Urinary bladder (tissue), 3 donors: ENCODE measurements at regions not wholly inside any gene's neighbourhood (a gene's known extent, or its start where the extent isn't known, plus 50 kb on each side); places are given as distances from the start of the nearest gene placed in this dataset.

Experiments used
- DNase-seq: peaks from one replicate; pipeline ENCODE4 v3.0.0-alpha.2; 2015; ENCODE audit errors: extremely low spot score
- H3K27ac ChIP-seq: one replicate; pipeline ENCODE4 v1.5.1; 2013; ENCODE audit warnings: low read depth, mild to moderate bottlenecking, moderate library complexity
- H3K36me3 ChIP-seq: one replicate; pipeline ENCODE4 v1.6.1; 2013; ENCODE audit warnings: mild to moderate bottlenecking, moderate library complexity; ENCODE audit not compliant: insufficient read depth
- H3K4me1 ChIP-seq: one replicate; pipeline ENCODE4 v1.6.1; 2013; ENCODE audit warnings: mild to moderate bottlenecking, moderate library complexity; ENCODE audit not compliant: insufficient read depth
- H3K4me3 ChIP-seq: one replicate; pipeline ENCODE4 v1.5.1; 2013; ENCODE audit warnings: low read depth, low read length
- WGBS: extraction: QIAGEN DNeasy Blood & Tissue Kit; methylation state at CpG from one replicate; pipeline ENCODE4 v1.1.7; 2013; 5-methylcytosine and 5-hydroxymethylcytosine counted together
- donor health status: healthy with polysubstance abuse.
- donor health status: healthy.

DNA sequence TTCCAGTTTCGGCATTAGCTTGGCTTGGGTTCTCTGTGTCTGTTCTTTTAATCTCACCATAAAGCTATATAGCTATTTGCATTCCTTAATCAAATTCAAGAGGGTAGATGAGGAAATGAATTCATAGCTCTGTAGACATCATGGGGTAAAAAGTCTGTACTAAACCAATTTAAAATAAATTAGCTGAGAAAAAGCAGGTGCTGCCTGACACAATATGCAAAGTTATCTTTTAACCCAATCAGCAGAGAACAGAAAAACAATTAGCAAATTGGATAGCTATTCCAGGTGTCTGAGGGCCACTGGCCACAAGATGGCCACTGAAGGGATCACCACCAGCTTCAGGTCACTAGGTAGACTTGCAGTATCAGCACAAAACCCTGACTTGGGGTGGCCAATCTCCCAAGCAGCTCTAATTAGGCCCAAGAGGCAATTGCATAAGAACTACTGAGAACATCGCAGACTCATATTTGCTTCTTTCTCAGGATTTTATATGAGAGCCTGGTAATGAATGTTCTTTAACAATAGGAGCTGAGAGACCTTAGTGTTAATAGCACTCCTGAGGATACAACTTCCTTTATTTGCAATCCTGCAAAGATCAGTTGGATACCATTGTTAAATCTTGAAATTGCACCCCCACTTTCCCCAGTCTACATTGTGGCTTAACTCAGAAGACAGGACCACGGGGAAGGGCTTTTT, 494.3 kb downstream of the PDCD6IP start:
- Histone ChIP-seq H3K4me3 (no peak overlapping the region), H3K4me1 (no peaks in the 10 kb centered on the region), H3K36me3 (no peaks in the 10 kb centered on the region), H3K27ac (no peak overlapping the region)
- WGBS, result 71% methylated on average over 3 of the region's 3 CpGs
- no peak for DNase-seq

DNA sequence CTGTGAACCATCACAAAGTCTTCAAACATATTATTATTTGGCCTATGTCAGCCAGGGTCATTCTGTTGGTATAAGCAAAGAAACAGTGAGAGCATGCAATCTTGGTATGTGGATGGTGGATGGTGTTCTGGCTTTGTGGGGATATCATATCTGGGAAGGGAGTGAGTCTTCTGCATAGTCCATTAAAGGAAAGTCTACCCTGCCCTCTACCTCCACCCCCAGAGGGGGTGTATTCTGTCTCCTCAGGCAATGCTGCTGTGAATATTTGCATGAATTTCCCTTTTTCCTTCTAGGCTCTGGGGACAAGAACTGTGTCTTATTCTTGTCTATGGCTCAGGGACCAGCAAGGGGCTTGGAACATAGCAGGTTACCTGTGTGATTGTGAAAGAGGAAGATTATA, 495.8 kb downstream of the PDCD6IP start:
- H3K4me1 ChIP-seq, result no peaks in the 10 kb centered on the region
- no peak overlapping the region for H3K4me3 ChIP-seq
- H3K36me3 ChIP-seq, result no peaks in the 10 kb centered on the region
- no peak overlapping the region for H3K27ac ChIP-seq
- no peak for DNase-seq

DNA sequence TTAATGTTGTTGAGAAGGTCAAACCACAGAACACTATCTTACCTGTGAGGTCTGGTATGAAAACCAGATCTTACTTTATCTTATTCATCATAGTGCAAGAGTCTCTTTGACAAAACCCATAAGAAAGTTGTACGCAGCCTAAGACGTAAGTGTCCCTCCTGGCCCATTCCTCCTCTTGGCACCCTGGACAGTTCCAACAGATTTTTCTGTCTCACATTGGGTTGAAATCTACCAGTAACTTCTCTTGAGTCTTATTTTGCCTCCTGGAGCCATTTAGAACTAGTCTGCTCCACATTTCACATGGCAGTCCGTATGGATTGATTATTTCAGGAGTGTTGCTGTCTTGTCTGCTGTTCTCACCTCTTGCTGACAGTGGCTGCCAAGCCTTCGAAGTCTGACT, 498.4 kb downstream of the PDCD6IP start:
- Histone ChIP-seq H3K27ac (no peak overlapping the region), H3K4me3 (no peak overlapping the region), H3K4me1 (no peaks in the 10 kb centered on the region), H3K36me3 (no peaks in the 10 kb centered on the region)
- 74% methylated on average over 4 of the region's 4 CpGs for WGBS
- no peak for DNase-seq

DNA sequence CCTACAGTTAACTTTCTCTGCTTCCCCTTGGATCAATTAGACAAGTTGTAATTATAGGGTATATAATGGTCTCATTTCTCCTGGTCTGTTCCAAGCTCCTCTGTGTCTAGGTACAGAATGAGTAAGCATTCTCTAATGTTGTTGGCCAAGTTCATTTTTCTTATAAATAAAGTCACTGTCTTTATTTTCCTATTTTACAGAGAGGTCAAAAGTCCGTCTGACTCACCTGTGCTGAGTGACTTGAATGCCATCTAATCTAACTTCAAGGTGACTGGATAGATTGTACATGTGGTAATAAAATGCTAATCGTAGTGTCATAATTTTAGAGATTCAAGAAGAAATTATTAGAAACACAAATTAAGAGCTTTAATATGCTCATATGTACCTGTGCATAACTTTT, 500.2 kb downstream of the PDCD6IP start:
- no peaks in the 10 kb centered on the region for H3K4me1 ChIP-seq
- H3K36me3 ChIP-seq, result no peaks in the 10 kb centered on the region
- no peak for DNase-seq
- WGBS, result 85% methylated on average over 2 of the region's 2 CpGs
- no peak overlapping the region for H3K27ac ChIP-seq
- no peak overlapping the region for H3K4me3 ChIP-seq

DNA sequence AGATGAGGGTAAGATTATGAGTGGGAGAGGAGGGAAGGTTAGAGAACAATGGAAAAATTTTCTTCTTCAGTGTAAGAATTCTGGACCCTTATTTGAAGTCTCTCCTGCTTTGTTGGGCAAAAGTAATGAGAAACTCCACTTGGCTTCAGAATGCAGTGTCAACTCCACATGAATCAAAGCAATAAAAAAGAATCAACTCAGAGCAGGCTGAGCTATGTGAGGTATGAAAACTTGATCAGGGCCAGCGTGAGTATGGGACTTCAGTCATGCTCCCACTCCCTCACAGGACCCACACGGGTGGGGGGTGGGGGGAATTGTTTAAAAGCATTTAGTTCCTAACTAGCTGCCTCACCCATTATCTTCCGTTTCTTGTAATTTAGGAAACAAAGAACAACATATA, 502.2 kb downstream of the PDCD6IP start:
- 26% methylated on average over 3 of the region's 3 CpGs for WGBS
- Histone ChIP-seq H3K36me3 (no peaks in the 10 kb centered on the region), H3K27ac (no peak overlapping the region), H3K4me1 (no peaks in the 10 kb centered on the region), H3K4me3 (no peak overlapping the region)
- no peak for DNase-seq

DNA sequence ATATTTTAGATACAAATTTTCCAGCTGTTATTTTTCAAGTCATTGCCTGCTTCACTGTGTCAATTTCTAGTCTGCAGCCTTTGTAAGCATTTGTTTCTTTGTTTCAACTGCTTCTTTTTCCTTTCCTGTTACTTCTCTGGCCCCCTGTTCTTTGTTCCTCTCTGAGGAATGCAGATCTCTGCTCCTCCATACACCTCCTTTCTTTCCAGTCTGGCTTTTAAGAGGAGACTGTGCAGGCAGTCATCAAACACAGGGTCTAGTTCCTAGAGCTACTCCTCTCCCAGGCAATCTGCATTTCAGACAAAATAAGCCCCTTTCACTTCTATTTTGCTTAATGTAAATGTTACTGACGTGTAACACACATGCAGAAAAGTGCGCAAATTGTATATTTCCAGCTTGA, 502.9 kb downstream of the PDCD6IP start:
- Histone ChIP-seq H3K27ac (no peak overlapping the region), H3K36me3 (no peaks in the 10 kb centered on the region), H3K4me3 (no peak overlapping the region), H3K4me1 (no peaks in the 10 kb centered on the region)
- WGBS, result 77% methylated on average over 2 of the region's 2 CpGs
- DNase-seq, result no peak

DNA sequence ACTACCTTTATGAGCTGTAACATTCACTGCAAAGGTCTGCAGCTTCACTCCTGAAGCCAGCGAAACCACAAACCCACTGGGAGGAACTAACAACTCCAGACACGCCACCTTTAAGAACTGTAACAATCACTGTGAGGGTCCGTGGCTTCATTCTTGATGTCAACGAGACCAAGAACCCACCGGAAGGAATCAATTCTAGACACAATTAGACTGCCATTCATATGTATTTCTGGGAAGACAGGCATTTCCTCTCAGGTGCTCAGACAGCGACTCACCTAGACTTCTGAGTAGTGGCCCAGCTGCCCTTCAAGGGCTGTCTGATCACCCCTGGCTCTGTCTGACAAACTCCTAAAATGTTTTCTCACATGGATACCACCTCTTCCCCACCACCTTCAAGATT, 506.8 kb downstream of the PDCD6IP start:
- no peaks in the 10 kb centered on the region for H3K4me1 ChIP-seq
- no peaks in the 10 kb centered on the region for H3K36me3 ChIP-seq
- DNase-seq, result no peak
- WGBS, result 94% methylated on average over 6 of the region's 6 CpGs
- no peak overlapping the region for H3K4me3 ChIP-seq
- H3K27ac ChIP-seq, result no peak overlapping the region

DNA sequence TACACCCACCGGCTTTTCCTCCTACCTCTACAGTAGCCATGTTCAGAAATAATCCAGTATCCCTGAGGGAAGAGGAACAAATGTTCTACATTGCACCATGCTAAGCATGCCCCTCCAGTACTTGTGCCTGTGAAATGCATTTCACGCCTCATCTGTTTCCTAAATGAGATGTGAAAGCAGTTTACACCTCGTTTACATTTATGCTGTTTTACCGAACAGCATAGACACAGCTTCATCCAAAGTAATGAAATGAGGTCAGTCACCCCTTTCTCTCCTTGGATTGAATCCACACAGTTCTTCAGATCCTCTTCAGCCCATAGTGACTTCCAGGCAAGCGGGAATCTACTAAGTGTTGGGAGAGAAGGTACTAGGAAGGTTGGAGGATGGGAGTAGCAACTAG, 514.3 kb downstream of the PDCD6IP start:
- no peak for DNase-seq
- H3K27ac ChIP-seq, result no peak overlapping the region
- H3K4me1 ChIP-seq, result no peaks in the 10 kb centered on the region
- no peak overlapping the region for H3K4me3 ChIP-seq
- WGBS, result 74% methylated on average over 5 of the region's 5 CpGs
- H3K36me3 ChIP-seq, result no peaks in the 10 kb centered on the region

DNA sequence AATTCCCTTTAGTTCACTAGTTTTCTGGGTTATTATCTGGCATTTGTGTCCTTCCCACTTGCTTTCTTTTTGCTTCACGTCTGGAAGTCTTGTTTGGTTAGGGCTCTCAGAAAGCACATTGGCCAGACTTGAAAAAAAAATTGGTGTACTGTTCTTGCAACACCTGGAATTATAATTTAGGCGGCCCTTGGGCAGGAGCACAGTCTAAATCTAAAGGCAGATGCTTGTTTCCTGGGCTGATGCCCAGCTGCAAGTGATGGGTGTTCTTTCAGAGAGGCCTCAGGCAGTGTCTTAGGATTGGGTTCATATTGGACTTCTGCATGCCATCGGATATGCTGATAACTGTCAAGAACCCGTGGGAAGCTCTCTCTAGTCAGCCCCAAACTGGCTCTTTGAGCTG, 521.5 kb downstream of the PDCD6IP start:
- H3K4me3 ChIP-seq, result no peak overlapping the region
- no peak for DNase-seq
- no peaks in the 10 kb centered on the region for H3K36me3 ChIP-seq
- no peaks in the 10 kb centered on the region for H3K4me1 ChIP-seq
- 77% methylated on average over 4 of the region's 4 CpGs for WGBS
- H3K27ac ChIP-seq, result no peak overlapping the region

DNA sequence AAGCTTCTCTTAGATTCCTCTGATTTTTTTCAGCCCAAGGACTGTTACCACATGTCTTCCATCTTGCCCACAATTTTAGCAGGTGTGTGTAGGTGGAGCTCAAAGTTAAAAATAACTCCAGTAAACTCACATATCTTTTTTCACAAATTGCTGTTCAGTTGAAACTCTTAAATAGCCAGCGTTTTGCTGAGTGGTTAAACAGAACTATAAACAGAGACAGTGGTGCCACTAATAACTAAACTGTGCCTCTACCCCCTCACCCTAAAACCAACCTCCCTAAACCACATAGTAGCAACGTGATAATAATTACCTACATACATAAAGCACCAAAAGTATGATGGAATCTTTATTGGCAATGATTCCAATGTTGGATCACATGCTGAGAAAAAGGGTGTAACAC, 525.1 kb downstream of the PDCD6IP start:
- WGBS, result 59% methylated on average over 2 of the region's 2 CpGs
- no peaks in the 10 kb centered on the region for H3K36me3 ChIP-seq
- H3K4me1 ChIP-seq, result no peaks in the 10 kb centered on the region
- no peak for DNase-seq
- no peak overlapping the region for H3K4me3 ChIP-seq
- H3K27ac ChIP-seq, result no peak overlapping the region

DNA sequence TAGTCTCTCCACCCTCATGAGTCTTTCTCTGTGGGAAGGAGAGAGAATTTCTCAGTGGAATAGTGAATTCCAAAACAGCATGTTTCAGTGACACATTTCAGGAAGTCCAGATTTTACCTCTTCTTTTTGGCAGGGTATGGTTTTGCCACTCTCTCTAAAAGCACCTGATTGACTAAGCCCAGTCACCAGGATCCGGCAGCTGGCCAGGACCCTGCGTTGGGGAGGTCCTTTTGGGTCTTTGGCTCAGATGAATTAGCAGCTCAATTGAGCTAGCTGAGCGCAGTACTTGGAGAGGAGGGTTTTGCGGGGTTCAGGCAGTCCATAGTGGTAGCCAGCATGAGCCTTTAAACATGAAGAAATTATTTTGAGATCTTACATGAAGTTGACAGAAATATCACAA, 548.2 kb downstream of the PDCD6IP start:
- 86% methylated on average over 4 of the region's 4 CpGs for WGBS
- no peaks in the 10 kb centered on the region for H3K36me3 ChIP-seq
- DNase-seq, result no peak
- no peak overlapping the region for H3K27ac ChIP-seq
- no peaks in the 10 kb centered on the region for H3K4me1 ChIP-seq
- H3K4me3 ChIP-seq, result no peak overlapping the region

DNA sequence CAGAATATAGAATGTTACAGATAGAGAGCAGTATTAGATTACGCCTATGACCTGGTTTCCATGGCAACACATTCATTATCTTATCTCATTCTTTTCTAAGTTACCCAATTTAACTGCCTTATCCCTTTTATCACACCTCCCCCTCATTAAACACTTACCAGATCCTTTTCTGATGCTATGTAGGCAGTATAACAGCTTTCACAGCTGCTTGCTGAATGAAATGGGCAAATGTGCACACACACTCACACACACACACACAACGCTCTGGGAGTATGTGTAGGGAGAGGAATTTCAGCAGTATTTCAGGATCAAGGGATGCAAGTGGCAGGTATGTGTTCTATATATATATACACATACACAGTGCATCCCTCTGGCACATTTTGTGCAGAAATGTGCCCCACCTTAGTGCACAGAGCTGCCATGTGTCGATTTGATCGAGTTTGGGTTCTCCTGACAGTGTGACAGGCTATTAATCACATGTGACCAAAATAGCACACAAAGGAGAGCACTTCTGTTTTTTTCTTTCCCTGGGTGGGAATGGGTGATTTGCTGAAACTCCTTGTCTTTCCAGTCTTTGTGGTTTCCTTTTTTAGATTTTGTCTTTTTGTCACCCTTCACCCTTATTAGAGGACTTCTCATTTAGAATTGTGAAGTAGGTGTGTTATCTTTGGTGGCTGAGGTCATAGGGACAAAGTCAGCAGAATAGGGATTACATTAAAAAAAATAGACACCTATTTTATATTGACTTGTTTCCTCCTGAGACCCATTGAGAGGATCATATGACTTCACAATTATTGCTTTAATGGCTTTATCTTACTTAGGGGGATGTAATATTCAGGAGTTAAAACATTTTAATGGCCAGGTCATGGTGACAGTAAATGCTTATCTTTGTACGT, 553.7 kb downstream of the PDCD6IP start:
- Histone ChIP-seq H3K27ac (no peak overlapping the region), H3K36me3 (no peaks in the 10 kb centered on the region), H3K4me1 (no peaks in the 10 kb centered on the region), H3K4me3 (no peak overlapping the region)
- DNase-seq, result no peak
- WGBS, result 42% methylated on average over 5 of the region's 5 CpGs

DNA sequence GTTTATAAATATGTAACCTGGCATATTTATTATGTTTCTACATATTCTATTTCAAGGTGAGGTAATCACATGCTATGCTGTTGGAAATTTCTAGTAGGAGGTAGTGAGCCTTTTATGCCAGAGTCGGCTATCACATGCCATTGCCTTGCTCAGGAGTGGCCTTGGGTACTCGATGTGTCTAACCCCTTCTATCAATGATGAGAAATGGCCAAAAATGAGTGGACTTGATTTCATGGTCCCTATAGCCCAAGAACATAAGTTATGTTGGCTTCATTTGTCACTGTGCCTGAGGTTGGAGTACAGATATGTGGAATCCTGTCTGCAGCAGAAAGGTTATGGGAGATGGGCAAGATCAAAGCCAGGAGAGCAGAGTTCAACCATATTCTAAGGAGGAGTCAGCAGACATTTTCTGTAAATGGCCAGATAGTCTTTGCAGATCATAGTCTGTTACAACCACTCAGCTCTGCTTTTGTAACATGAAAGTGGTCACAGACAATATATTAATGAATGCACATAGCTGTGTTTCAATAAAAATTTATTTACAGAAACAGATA, 554.4 kb downstream of the PDCD6IP start:
- whole genome bisulfite sequencing, result 91% methylated on average over 2 of the region's 2 CpGs
- H3K4me3 ChIP-seq, result no peak overlapping the region
- H3K4me1 ChIP-seq, result no peaks in the 10 kb centered on the region
- H3K27ac ChIP-seq, result no peak overlapping the region
- H3K36me3 ChIP-seq, result no peaks in the 10 kb centered on the region
- DNase-seq, result no peak

DNA sequence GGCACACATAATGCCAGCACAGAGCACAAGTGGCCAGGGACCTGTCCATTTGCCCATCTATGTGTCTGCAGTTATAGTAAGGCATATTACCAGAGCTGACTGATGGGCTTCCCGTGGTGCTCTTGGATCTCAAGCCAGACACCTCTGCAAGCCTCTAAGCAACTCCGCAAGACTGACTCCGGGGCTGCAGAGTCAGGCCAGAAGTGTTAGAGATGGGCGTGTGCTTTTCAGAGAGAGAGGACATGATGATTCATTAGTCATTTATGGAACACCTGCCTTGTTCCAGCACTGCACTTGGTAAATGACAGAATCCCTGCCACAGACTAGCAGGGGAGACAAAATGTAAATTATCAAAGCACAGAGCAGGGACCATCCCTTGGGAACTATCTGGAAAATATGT, 559.0 kb downstream of the PDCD6IP start:
- no peaks in the 10 kb centered on the region for H3K36me3 ChIP-seq
- H3K4me1 ChIP-seq, result no peaks in the 10 kb centered on the region
- WGBS, result 87% methylated on average over 4 of the region's 4 CpGs
- no peak overlapping the region for H3K27ac ChIP-seq
- DNase-seq, result no peak
- no peak overlapping the region for H3K4me3 ChIP-seq
